Limb (tissue), 2 donors: ENCODE measurements at regions not wholly inside any gene's neighbourhood (a gene's known extent, or its start where the extent isn't known, plus 50 kb on each side); places are given as distances from the start of the nearest gene placed in this dataset.
A peak's percentile ranks its signal among the peaks of the same experiment; 100 is the strongest.
"Not testable (repeated sequence)": the region's sequence is repeated elsewhere in the genome, so short reads cannot be mapped to it uniquely, and the experiment has no call there.

ENCODE experiments used
- DNase-seq, 2 donors: peaks; one replicate each; pipeline ENCODE4 v3.0.0-alpha.2; 2016; ENCODE audit errors: extremely low spot score in 2 of 2

GRCh38 chr4:86478151-86478550 lies 116.0 kb upstream of the PTPN13 start:
- not testable (repeated sequence) for DNase-seq

- DNase-seq: no peak
Observed at GRCh38 chr4:86481440-86481839, 112.7 kb upstream of the PTPN13 start.

- peak in 1 of 2 donors; percentile 35 for DNase-seq
Observed at GRCh38 chr4:86482306-86483172, 111.6 kb upstream of the PTPN13 start.

- DNase-seq: no peak
Observed at GRCh38 chr4:86483173-86483490, 111.0 kb upstream of the PTPN13 start.

GRCh38 chr4:86483773-86484172 lies 110.3 kb upstream of the PTPN13 start:
- no peak for DNase-seq

- no peak for DNase-seq
Observed at GRCh38 chr4:86484241-86484640, 109.9 kb upstream of the PTPN13 start.

- no peak for DNase-seq
Observed at GRCh38 chr4:86487738-86488348, 106.3 kb upstream of the PTPN13 start.

GRCh38 chr4:86493460-86493859 lies 100.7 kb upstream of the PTPN13 start:
- DNase-seq: no peak

- DNase-seq: peak; percentile 39 to 59
Observed at GRCh38 chr4:86496094-86497080, 97.7 kb upstream of the PTPN13 start.

GRCh38 chr4:86497131-86497530 lies 97.0 kb upstream of the PTPN13 start:
- no peak for DNase-seq

- peak in 1 of 2 donors; percentile 83 for DNase-seq
Observed at GRCh38 chr4:86497980-86498862, 95.9 kb upstream of the PTPN13 start.

GRCh38 chr4:86498863-86499166 lies 95.3 kb upstream of the PTPN13 start:
- no peak for DNase-seq

- DNase-seq: no peak
Observed at GRCh38 chr4:86500527-86500926, 93.6 kb upstream of the PTPN13 start.

- no peak for DNase-seq
Observed at GRCh38 chr4:86502081-86502480, 92.0 kb upstream of the PTPN13 start.

- DNase-seq: no peak
Observed at GRCh38 chr4:86506591-86506990, 87.5 kb upstream of the PTPN13 start.

GRCh38 chr4:86508436-86508835 lies 85.7 kb upstream of the PTPN13 start:
- no peak for DNase-seq

- no peak for DNase-seq
Observed at GRCh38 chr4:86511590-86511989, 82.5 kb upstream of the PTPN13 start.

GRCh38 chr4:86512631-86513030 lies 81.5 kb upstream of the PTPN13 start:
- no peak for DNase-seq

- DNase-seq: not testable (repeated sequence)
Observed at GRCh38 chr4:86515963-86516362, 78.2 kb upstream of the PTPN13 start.

GRCh38 chr4:86521373-86521969 lies 72.6 kb upstream of the PTPN13 start:
- DNase-seq: no peak

GRCh38 chr4:86522349-86522748 lies 71.8 kb upstream of the PTPN13 start:
- DNase-seq: no peak
